Loucy (cell line): ENCODE measurements at regions not wholly inside any gene's neighbourhood (a gene's known extent, or its start where the extent isn't known, plus 50 kb on each side); places are given as distances from the start of the nearest gene placed in this dataset.

Source experiments
- H2AFZ ChIP-seq: fragments of 200-600 bp; sonication (generic); 2 replicates; pipeline ENCODE4 v1.6.0; 2016; ENCODE audit warnings: antibody characterized with exemption, mild to moderate bottlenecking, low read length, moderate library complexity
- H3F3A ChIP-seq: fragments of 200-600 bp; 2 replicates; pipeline ENCODE4 v1.6.0; 2016; ENCODE audit warnings: antibody characterized with exemption, low read depth, mild to moderate bottlenecking
- H3K27me3 ChIP-seq: fragments of 200-600 bp; sonication (generic); 2 replicates; pipeline ENCODE4 v1.6.1; 2014; ENCODE audit warnings: low read length, mild to moderate bottlenecking; ENCODE audit not compliant: insufficient read depth, poor library complexity, severe bottlenecking
- H3K36me3 ChIP-seq: fragments of 200-600 bp; sonication (generic); 2 replicates; pipeline ENCODE4 v1.6.1; 2016; ENCODE audit warnings: low read length; ENCODE audit not compliant: insufficient read depth
- H3K4me1 ChIP-seq: fragments of 200-600 bp; sonication (generic); 2 replicates; pipeline ENCODE4 v1.5.1; 2014; ENCODE audit warnings: low read length, mild to moderate bottlenecking; ENCODE audit not compliant: insufficient read depth, poor library complexity, severe bottlenecking
- H3K4me2 ChIP-seq: fragments of 200-600 bp; sonication (generic); 2 replicates; pipeline ENCODE4 v1.6.0; 2014; ENCODE audit warnings: antibody characterized with exemption, low read length, low read depth, mild to moderate bottlenecking; ENCODE audit not compliant: poor library complexity, severe bottlenecking
- H3K4me3 ChIP-seq: fragments of 200-600 bp; sonication (generic); 2 replicates; pipeline ENCODE4 v1.5.1; 2014; ENCODE audit warnings: low read length, mild to moderate bottlenecking, mixed read lengths; ENCODE audit not compliant: poor library complexity, severe bottlenecking
- H3K79me2 ChIP-seq: fragments of 200-600 bp; sonication (generic); 2 replicates; pipeline ENCODE4 v1.6.1; 2014; ENCODE audit warnings: low read length; ENCODE audit not compliant: insufficient read depth
- H3K9ac ChIP-seq: fragments of 200-600 bp; sonication (generic); 2 replicates; pipeline ENCODE4 v1.6.0; 2014; ENCODE audit warnings: mild to moderate bottlenecking, low read depth, low read length, moderate library complexity; ENCODE audit not compliant: poor library complexity, severe bottlenecking
- H3K9me2 ChIP-seq: fragments of 200-600 bp; sonication (generic); replicated peaks from 2 replicates; pipeline ENCODE4 v1.6.1; 2016; ENCODE audit warnings: low read depth, low read length, mixed read lengths
- H3K9me3 ChIP-seq: fragments of 200-600 bp; sonication (generic); 2 replicates; pipeline ENCODE4 v1.6.1; 2014; ENCODE audit warnings: mild to moderate bottlenecking, antibody characterized with exemption, low read length, low read depth; ENCODE audit not compliant: insufficient read depth
- H4K20me1 ChIP-seq: fragments of 200-600 bp; sonication (generic); 2 replicates; pipeline ENCODE4 v1.6.0; 2014; ENCODE audit warnings: antibody characterized with exemption, low read length, mild to moderate bottlenecking; ENCODE audit not compliant: insufficient read depth, poor library complexity, severe bottlenecking
- EZH2phosphoT487 ChIP-seq: fragments of 200-600 bp; IDR thresholded peaks from 2 replicates; pipeline ENCODE4 v1.6.1; 2018; ENCODE audit warnings: antibody characterized with exemption, mild to moderate bottlenecking, moderate library complexity, borderline replicate concordance
- TF ChIP-seq, protein P1 (sequence below): fragments of 200-600 bp; sonication (generic); conservative IDR thresholded peaks from 2 replicates; pipeline ENCODE4 v1.5.1; 2014; ENCODE audit warnings: mild to moderate bottlenecking, antibody characterized with exemption, low read length

DNA sequence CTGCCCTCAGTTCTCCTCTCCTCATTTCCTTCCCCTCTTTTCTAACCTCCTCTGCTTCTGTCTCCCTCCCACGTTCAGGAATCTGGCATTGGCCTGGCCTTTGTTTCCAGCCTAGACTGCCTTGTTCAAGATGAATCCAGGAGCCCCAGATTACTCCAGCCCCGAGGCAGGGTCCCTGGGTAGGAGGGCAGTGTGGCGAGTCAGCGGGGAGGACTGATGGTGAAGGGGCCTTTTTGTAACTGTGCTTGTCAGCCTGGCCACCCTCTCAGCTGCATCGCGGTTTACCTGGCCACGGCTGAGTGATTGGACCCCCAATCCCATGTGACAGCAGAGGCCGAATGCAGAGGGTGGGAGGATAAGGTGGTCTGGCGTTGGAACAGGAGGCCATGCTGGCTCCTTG, 96.1 kb upstream of the SHH start:
- H3K9ac ChIP-seq: no peak overlapping the region
- H3K4me2 ChIP-seq: no peak overlapping the region
- no peaks in the 10 kb centered on the region for H3K36me3 ChIP-seq
- no peaks in the 10 kb centered on the region for H4K20me1 ChIP-seq
- no peak overlapping the region for H3K4me3 ChIP-seq
- H3K9me3 ChIP-seq: peaks cover 4% of the 10 kb centered on the region; the same call in 1 of the 2 replicates
- H3K79me2 ChIP-seq: no peaks in the 10 kb centered on the region
- H2AFZ ChIP-seq: no peak overlapping the region
- TF ChIP-seq, protein P1, sequence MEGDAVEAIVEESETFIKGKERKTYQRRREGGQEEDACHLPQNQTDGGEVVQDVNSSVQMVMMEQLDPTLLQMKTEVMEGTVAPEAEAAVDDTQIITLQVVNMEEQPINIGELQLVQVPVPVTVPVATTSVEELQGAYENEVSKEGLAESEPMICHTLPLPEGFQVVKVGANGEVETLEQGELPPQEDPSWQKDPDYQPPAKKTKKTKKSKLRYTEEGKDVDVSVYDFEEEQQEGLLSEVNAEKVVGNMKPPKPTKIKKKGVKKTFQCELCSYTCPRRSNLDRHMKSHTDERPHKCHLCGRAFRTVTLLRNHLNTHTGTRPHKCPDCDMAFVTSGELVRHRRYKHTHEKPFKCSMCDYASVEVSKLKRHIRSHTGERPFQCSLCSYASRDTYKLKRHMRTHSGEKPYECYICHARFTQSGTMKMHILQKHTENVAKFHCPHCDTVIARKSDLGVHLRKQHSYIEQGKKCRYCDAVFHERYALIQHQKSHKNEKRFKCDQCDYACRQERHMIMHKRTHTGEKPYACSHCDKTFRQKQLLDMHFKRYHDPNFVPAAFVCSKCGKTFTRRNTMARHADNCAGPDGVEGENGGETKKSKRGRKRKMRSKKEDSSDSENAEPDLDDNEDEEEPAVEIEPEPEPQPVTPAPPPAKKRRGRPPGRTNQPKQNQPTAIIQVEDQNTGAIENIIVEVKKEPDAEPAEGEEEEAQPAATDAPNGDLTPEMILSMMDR: no peak
- TF ChIP-seq EZH2phosphoT487: no peak
- H3F3A ChIP-seq: no peaks in the 10 kb centered on the region
- H3K27me3 ChIP-seq: no peaks in the 10 kb centered on the region
- no peaks in the 10 kb centered on the region for H3K9me2 ChIP-seq
- H3K4me1 ChIP-seq: no peaks in the 10 kb centered on the region

DNA sequence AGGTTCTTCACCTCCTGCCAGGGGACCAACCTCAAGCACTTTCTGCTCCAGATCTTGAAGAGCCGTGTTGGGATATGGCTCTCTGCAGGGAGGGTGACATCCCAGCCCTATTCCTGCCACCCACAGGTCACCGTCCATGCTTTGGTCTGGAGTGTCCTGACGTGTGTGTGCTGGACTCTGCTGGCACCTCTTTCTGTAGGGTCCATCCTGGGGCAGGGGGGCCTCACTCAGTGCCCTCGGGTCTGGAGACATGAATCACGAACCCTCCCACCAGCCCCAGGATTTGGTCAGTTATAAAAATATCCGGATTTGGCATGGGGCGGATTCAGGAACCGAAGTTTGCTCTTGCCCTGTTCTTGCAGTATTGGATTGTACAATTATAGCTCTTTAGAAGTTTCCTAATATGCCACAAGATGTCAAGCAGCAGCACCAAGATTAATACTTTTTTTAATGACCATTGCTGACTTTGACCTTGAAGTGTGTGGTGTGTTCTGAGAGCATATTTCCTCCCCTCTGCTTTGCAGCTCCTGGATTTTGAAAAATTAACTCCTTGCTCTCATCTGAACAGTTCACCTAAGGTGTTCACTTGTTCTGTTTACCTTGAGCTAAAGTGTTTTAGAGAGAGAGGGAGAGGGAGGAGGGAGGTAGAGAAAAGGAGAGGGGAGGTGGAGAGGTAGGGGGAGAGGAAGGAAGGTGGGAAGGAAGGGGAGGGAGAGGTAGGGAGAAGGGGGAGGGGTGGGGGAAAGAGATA, 95.4 kb upstream of the SHH start:
- no peaks in the 10 kb centered on the region for H3K27me3 ChIP-seq
- H3K9me2 ChIP-seq: no peaks in the 10 kb centered on the region
- H3K79me2 ChIP-seq: no peaks in the 10 kb centered on the region
- TF ChIP-seq EZH2phosphoT487: no peak
- TF ChIP-seq, protein P1: no peak
- no peaks in the 10 kb centered on the region for H3K4me1 ChIP-seq
- H3K36me3 ChIP-seq: no peaks in the 10 kb centered on the region
- H3K9me3 ChIP-seq: peaks cover 7% of the 10 kb centered on the region; the same call in 1 of the 2 replicates
- no peaks in the 10 kb centered on the region for H4K20me1 ChIP-seq
- H3K4me2 ChIP-seq: no peak overlapping the region
- no peak overlapping the region for H3K9ac ChIP-seq
- no peak overlapping the region for H2AFZ ChIP-seq
- no peaks in the 10 kb centered on the region for H3F3A ChIP-seq
- no peak overlapping the region for H3K4me3 ChIP-seq

DNA sequence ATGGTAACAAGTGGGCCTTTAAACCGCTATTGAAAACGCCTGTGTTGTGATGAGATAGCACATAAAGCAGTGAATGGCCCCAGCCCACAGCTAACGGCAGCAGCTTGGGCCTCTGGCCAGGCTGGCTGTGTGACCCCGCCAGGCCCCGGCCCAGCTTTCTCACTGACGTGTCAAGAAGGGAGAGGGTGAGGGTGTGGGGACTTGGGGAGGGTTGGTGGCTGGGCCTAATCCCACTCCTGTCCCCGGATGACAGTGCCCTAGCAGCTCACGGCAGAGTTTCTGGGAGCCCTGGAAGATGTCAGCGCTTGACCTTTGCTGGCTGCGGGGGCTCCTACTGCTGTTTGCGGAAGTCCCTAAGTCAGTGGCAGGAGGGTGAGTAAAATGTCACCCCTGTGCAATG, 88.9 kb upstream of the SHH start:
- no peaks in the 10 kb centered on the region for H3K79me2 ChIP-seq
- no peak overlapping the region for H3K4me2 ChIP-seq
- H3K9ac ChIP-seq: no peak overlapping the region
- H3K4me1 ChIP-seq: no peaks in the 10 kb centered on the region
- TF ChIP-seq, protein P1: no peak
- TF ChIP-seq EZH2phosphoT487: no peak
- H3K9me2 ChIP-seq: no peaks in the 10 kb centered on the region
- H4K20me1 ChIP-seq: no peaks in the 10 kb centered on the region
- H3K27me3 ChIP-seq: no peaks in the 10 kb centered on the region
- no peak overlapping the region for H3K4me3 ChIP-seq
- no peaks in the 10 kb centered on the region for H3K36me3 ChIP-seq
- H3K9me3 ChIP-seq: peaks cover 9% of the 10 kb centered on the region; the same call in 1 of the 2 replicates
- no peaks in the 10 kb centered on the region for H3F3A ChIP-seq
- H2AFZ ChIP-seq: no peak overlapping the region
